NCI-H446 treated with DMSO at 0.1 percent for 48 hours (cell line): ENCODE measurements at regions not wholly inside any gene's neighbourhood (a gene's known extent, or its start where the extent isn't known, plus 50 kb on each side); places are given as distances from the start of the nearest gene placed in this dataset.
A peak's percentile ranks its signal among the peaks of the same experiment; 100 is the strongest.
"Not testable (repeated sequence)": the region's sequence is repeated elsewhere in the genome, so short reads cannot be mapped to it uniquely, and the experiment has no call there.

ENCODE experiments used
- DNase-seq: peaks from one replicate; lab custom pipeline; 2025; lab: John Stamatoyannopoulos, UW

GRCh38 chr6:134555672-134556071, 237.8 kb upstream of the SGK1 start:
- no peak for DNase-seq

GRCh38 chr6:134553936-134554335, 236.0 kb upstream of the SGK1 start:
- DNase-seq: no peak

DNA sequence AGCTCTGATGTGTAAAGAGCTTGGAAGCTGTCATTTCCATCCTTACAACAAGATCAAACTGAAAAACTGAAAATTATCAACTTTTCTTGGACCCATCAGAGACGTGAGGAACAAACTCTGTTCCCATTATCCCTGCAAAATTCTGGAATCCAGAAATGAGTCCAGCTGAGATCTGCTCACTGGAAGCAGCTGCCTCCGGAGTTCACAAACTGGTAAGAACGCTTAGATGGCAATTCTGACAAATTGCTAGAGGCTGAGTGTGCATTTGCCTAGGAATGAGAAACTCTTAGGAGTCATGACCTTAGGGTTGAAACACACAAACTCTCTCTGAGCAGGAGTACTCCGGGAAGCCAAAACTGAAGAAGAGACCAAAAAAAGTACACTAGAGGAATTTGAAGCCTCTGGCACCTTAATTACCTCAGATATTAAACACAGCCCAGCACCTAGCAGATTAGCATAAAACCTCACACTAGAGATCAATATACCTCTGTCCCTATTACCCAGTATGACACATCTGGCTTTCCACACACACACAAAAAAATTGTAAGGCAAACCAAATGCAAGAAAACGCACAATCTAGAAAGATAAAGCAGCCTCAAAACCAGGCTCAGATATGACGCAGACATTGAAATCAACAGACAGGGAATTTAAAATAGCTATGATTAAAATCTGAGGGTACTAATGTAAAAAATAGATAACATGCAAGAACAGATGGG, 233.5 kb upstream of the SGK1 start:
- DNase-seq: no peak

DNA sequence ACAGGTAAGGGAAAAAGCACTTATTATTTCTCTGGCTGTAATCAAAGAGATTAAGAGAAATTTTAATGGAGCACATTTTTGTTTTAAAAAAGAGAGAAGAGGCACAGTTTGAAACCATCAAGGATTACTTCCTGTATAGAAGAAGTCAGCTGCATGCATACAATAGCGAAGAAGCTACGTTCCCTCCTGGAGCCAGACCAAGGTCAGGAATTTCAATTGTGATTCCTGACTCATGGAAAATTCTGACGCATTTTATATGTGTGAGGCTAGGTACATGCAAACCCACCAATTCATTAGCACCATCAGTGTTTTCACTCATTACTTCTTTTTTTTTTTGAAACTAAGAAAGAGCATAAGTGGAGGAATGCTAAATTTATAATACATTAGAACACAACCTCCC, 232.7 kb upstream of the SGK1 start:
- no peak for DNase-seq

DNA sequence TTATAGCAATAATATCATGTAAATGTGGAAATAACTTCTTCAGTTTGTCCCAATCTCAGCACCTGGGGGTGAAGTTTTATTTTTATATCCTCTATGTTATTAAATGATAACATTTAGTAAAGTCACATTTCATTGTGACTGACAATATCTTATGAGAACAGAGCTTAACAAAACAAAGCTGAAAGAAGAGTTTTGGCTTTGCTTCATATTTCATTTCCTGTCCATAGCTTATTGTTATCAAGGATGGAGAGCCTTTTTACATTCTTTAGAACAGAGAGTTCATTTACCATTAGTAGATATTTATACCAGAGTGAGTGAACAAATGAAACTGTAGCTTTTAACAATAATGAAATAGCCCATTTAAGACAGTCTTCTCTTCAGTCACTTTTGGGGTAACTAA, 231.9 kb upstream of the SGK1 start:
- DNase-seq: no peak

- DNase-seq: no peak
These were observed 229.2 kb upstream of the SGK1 start for GRCh38 chr6:134546962-134547645.

- DNase-seq: no peak
These were observed 226.8 kb upstream of the SGK1 start for GRCh38 chr6:134544737-134545136.

DNA sequence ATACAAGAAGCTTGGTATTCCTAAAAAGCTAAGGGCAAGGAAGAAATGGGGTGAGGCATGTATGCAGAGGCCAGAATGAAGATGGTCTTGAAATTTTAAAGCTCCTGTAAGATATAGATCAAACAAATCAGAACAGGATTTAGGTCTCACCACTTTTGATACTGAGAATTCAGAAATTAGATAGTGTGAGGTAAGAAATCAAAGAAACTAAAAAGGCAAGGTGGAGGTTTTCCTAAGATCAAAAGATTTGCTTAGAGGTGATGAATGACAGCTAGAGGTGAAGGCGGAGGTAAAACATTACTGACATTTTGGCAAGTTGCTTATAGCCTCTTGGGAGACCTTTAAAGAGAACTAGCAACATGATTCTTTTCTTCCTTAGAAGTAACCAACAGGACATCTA, 225.2 kb upstream of the SGK1 start:
- no peak for DNase-seq

GRCh38 chr6:134541001-134541400, 223.1 kb upstream of the SGK1 start:
- DNase-seq: no peak

- no peak for DNase-seq
These were observed 222.0 kb upstream of the SGK1 start for GRCh38 chr6:134539865-134540323.

GRCh38 chr6:134537765-134538164, 219.9 kb upstream of the SGK1 start:
- not testable (repeated sequence) for DNase-seq

DNA sequence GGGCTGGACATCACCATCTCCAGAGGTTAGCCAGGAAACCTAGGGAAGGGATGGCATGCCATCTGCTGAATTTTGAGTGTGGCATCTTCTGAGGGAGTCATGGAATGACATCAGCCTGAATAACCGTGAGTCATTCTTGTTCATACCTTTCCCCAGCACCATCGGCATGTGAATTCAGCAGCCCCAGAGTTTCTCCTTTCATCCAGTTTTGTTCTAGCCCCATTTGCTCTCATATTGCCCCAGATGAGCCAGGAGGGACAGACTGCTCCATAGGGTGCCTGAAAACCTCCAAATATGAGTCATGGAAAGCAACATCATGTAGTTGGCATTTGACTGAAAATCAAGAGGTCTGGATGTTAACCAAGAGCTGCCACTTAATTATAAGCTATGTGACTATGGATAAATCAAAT, 219.2 kb upstream of the SGK1 start:
- peak; percentile 78 for DNase-seq

DNA sequence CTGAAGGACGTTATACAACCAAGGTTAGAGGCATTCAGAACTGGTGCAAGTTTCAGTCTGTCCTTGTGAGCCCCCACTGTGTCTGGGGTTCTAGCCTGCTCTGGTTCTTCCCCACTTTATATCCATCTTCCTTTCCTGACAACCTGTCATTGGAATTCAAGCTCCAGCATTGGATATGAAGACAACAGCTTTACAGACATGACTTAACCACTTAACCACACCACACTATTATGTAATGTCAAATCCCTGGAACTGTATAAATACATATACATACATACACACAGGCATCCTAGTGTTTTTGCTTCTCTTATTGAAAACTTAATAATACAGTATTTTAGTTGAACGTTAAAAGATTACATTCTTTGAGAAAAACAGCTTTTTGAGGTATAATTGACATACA, 217.9 kb upstream of the SGK1 start:
- no peak for DNase-seq

DNA sequence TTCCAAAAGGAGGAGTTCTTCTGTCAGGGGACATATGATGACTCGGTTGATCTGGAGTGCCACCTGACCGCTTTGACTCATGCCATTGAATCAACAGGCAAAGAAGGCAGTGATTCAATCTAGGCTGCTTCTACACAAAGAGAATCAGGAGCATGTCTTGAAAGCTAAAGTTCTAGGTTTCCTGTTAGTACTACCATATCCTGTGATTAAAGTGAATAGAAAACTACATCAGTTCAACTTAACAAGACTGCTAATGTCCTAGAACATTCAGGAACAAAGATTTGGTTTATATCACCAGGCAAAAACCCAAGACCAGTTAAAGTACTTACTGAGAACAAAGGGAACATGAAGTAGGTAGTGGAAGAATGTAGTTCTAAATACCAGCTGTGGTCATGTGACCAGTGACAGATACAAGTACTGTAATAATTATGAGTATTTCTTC, 216.8 kb upstream of the SGK1 start:
- DNase-seq: no peak

DNA sequence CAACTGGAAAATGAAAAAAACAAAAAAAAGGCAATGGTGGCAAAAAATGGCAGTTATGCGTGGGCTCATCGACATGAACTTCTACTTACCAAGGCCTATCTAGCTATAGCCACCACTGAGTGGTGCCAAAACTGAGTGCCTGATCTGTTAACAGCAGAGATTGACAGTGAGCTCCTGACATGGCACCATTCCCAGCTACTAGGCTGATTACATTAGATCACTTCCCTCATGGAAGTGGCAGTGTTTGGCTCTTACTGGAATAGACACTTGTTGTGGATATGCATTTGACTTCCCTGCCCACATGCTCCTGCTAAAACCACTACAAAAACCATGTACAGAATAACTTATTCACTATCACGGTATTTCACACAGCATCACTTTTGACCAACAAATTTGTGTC, 216.1 kb upstream of the SGK1 start:
- no peak for DNase-seq

- DNase-seq: no peak
These were observed 215.0 kb upstream of the SGK1 start for GRCh38 chr6:134532694-134533624.

- no peak for DNase-seq
These were observed 213.7 kb upstream of the SGK1 start for GRCh38 chr6:134531611-134532010.

DNA sequence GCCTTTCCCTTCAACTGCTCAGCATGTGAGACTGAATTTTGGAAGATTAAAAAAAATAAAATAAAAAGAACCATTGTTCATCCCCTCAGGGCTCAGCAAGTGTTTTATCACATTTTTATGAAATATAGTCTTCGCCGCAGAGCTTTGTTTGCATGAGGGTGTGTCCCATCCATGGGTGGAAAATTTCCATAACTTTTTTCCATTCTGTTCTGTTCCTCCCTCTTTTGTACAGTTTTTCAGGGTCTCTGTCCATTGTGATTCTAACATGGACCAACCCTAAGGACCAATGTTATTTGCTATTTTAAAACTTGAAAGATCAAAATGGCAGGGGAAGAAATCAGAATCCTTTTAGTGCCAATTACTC, 213.3 kb upstream of the SGK1 start:
- DNase-seq: no peak

- no peak for DNase-seq
These were observed 212.0 kb upstream of the SGK1 start for GRCh38 chr6:134529921-134530320.

DNA sequence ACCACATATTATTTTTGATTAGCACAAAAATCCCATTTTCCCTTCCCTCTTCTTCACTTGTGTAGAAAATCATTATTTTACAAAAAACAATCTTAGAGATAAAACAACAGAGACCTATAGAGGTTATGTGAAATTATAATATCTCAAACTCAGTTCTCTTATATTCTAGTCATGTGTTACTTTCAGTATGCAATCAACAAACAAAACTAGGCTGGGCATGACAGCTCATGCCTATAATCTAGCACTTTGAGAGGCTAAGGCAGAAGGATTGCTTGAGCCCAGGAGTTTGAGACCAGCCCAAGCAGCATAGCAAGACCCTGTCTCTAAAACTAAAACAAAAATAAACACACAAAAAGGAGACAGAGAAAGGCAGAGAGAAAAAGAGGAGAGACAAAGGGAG, 211.4 kb upstream of the SGK1 start:
- DNase-seq: no peak

- no peak for DNase-seq
These were observed 209.3 kb upstream of the SGK1 start for GRCh38 chr6:134527108-134527787.
